Nephron (organoid): ENCODE measurements at regions not wholly inside any gene's neighbourhood (a gene's known extent, or its start where the extent isn't known, plus 50 kb on each side); places are given as distances from the start of the nearest gene placed in this dataset.
A peak's percentile ranks its signal among the peaks of the same experiment; 100 is the strongest.

Experiments used
- H3K27ac Mint-ChIP-seq, 3 experiments: 2 replicates each; pipeline ENCODE4 v1.8.0; 2020; ENCODE audit warnings: mixed read lengths in 3 of 3, mild to moderate bottlenecking in 2 of 3, moderate library complexity in 1 of 3
- H3K27me3 Mint-ChIP-seq: 2 replicates; pipeline ENCODE4 v1.8.0; 2021; ENCODE audit warnings: low read depth, mild to moderate bottlenecking, moderate library complexity, mixed read lengths
- H3K36me3 Mint-ChIP-seq: 2 replicates; pipeline ENCODE4 v1.8.0; 2020; ENCODE audit warnings: low read depth, mixed read lengths
- H3K4me1 Mint-ChIP-seq: 2 replicates; pipeline ENCODE4 v1.8.0; 2020; ENCODE audit warnings: mixed read lengths
- H3K4me3 Mint-ChIP-seq, 3 experiments: 2 replicates each; pipeline ENCODE4 v1.8.0; 2020; ENCODE audit warnings: mild to moderate bottlenecking in 3 of 3, mixed read lengths in 3 of 3, moderate library complexity in 2 of 3
- H3K9me3 Mint-ChIP-seq: 2 replicates; pipeline ENCODE4 v1.8.0; 2020; ENCODE audit warnings: mixed read lengths
- CTCF ChIP-seq, 3 experiments: fragments of 200-600 bp; sonication (generic); IDR thresholded peaks; one replicate each; pipeline ENCODE4 v1.5.0; 2021; ENCODE audit warnings: antibody characterized with exemption in 3 of 3; ENCODE audit not compliant: unreplicated experiment in 3 of 3

GRCh38 chr16:10317425-10318001 is 68.3 kb upstream of the ATF7IP2 start:
- H3K27ac Mint-ChIP-seq = no peak overlapping the region
- no peaks in the 10 kb centered on the region for H3K36me3 Mint-ChIP-seq
- TF ChIP-seq CTCF (IDR thresholded peaks at IDR 0.05; ENCODE audit: unreplicated experiment in 3 of 3) = no peak
- H3K27me3 Mint-ChIP-seq = no peaks in the 10 kb centered on the region
- peaks cover 11% of the 10 kb centered on the region for H3K4me1 Mint-ChIP-seq
- no peak overlapping the region for H3K4me3 Mint-ChIP-seq
- H3K9me3 Mint-ChIP-seq = no peaks in the 10 kb centered on the region

- no peaks in the 10 kb centered on the region for H3K36me3 Mint-ChIP-seq
- peaks cover 11% of the 10 kb centered on the region for H3K4me1 Mint-ChIP-seq
- TF ChIP-seq CTCF (IDR thresholded peaks at IDR 0.05; ENCODE audit: unreplicated experiment in 3 of 3) = no peak
- no peaks in the 10 kb centered on the region for H3K9me3 Mint-ChIP-seq
- H3K27me3 Mint-ChIP-seq = no peaks in the 10 kb centered on the region
- H3K27ac Mint-ChIP-seq = peak overlapping the region; percentile 1 to 54 (median 7)
- no peak overlapping the region for H3K4me3 Mint-ChIP-seq
These were observed 66.9 kb upstream of the ATF7IP2 start for GRCh38 chr16:10318798-10319500.

- TF ChIP-seq CTCF (IDR thresholded peaks at IDR 0.05; ENCODE audit: unreplicated experiment in 3 of 3) = no peak
- Mint-ChIP-seq H3K9me3 (no peaks in the 10 kb centered on the region), H3K4me1 (peaks cover 11% of the 10 kb centered on the region), H3K27ac (no peak overlapping the region), H3K36me3 (no peaks in the 10 kb centered on the region), H3K27me3 (no peaks in the 10 kb centered on the region), H3K4me3 (no peak overlapping the region)
These were observed 64.2 kb upstream of the ATF7IP2 start for GRCh38 chr16:10321407-10322387.

- Mint-ChIP-seq H3K27me3 (no peaks in the 10 kb centered on the region), H3K36me3 (no peaks in the 10 kb centered on the region), H3K4me3 (no peak overlapping the region), H3K4me1 (peaks cover 11% of the 10 kb centered on the region), H3K9me3 (no peaks in the 10 kb centered on the region), H3K27ac (peak overlapping the region in 1 of 3 experiments; percentile 14)
- TF ChIP-seq CTCF (IDR thresholded peaks at IDR 0.05; ENCODE audit: unreplicated experiment in 3 of 3) = no peak
These were observed 62.9 kb upstream of the ATF7IP2 start for GRCh38 chr16:10322723-10323527.

GRCh38 chr16:10323528-10323869 is 62.4 kb upstream of the ATF7IP2 start:
- no peaks in the 10 kb centered on the region for H3K27me3 Mint-ChIP-seq
- peaks cover 11% of the 10 kb centered on the region for H3K4me1 Mint-ChIP-seq
- H3K4me3 Mint-ChIP-seq = no peak overlapping the region
- H3K27ac Mint-ChIP-seq = no peak overlapping the region
- no peaks in the 10 kb centered on the region for H3K36me3 Mint-ChIP-seq
- no peak for TF ChIP-seq CTCF (IDR thresholded peaks at IDR 0.05; ENCODE audit: unreplicated experiment in 3 of 3)
- H3K9me3 Mint-ChIP-seq = no peaks in the 10 kb centered on the region
